ENCODE measurements at regions not wholly inside any gene's neighbourhood (a gene's known extent, or its start where the extent isn't known, plus 50 kb on each side); places are given as distances from the start of the nearest gene placed in this dataset.

GRCh38 chr1:199786695-199787094, 240.8 kb upstream of the NR5A2 start:
- Histone ChIP-seq H3K9me3 (no peaks in the 10 kb centered on the region), H3K4me1 (no peaks in the 10 kb centered on the region), H3K4me3 (no peak overlapping the region), H3K27ac (no peak overlapping the region), H3K27me3 (no peaks in the 10 kb centered on the region), H3K36me3 (no peaks in the 10 kb centered on the region)
- TF ChIP-seq CTCF (IDR thresholded peaks at IDR 0.05) (no peak), EP300 (IDR thresholded peaks at IDR 0.05) (no peak), POLR2AphosphoS5 (IDR thresholded peaks at IDR 0.05) (no peak), POLR2A (IDR thresholded peaks at IDR 0.05) (no peak)
- intact Hi-C loops (cut with DNase I), result no loop called here
- DNase-seq, result no peak
- 46 to 79% methylated on average over 3 of the region's 3 CpGs for WGBS, 2 donors

GRCh38 chr1:199789141-199789540, 238.4 kb upstream of the NR5A2 start:
- no peak overlapping the region for H3K27ac ChIP-seq
- no peaks in the 10 kb centered on the region for H3K27me3 ChIP-seq
- H3K9me3 ChIP-seq, result no peaks in the 10 kb centered on the region
- no peaks in the 10 kb centered on the region for H3K4me1 ChIP-seq
- H3K4me3 ChIP-seq, result no peak overlapping the region
- intact Hi-C loops (cut with DNase I), result no loop called here
- TF ChIP-seq POLR2A (IDR thresholded peaks at IDR 0.05) (no peak), CTCF (IDR thresholded peaks at IDR 0.05) (no peak), POLR2AphosphoS5 (IDR thresholded peaks at IDR 0.05) (no peak), EP300 (IDR thresholded peaks at IDR 0.05) (no peak)
- no peaks in the 10 kb centered on the region for H3K36me3 ChIP-seq
- no peak for DNase-seq
- 56 to 87% methylated on average over 1 of the region's 1 CpG for WGBS, 2 donors

GRCh38 chr1:199791495-199791894, 236.0 kb upstream of the NR5A2 start:
- intact Hi-C loops (cut with DNase I), result no loop called here
- WGBS, 2 donors, result 87 to 89% methylated on average over 3 of the region's 3 CpGs
- Histone ChIP-seq H3K27ac (no peak overlapping the region), H3K9me3 (no peaks in the 10 kb centered on the region), H3K36me3 (no peaks in the 10 kb centered on the region), H3K4me3 (no peak overlapping the region), H3K27me3 (no peaks in the 10 kb centered on the region), H3K4me1 (no peaks in the 10 kb centered on the region)
- DNase-seq, result no peak
- TF ChIP-seq POLR2A (IDR thresholded peaks at IDR 0.05) (no peak), CTCF (IDR thresholded peaks at IDR 0.05) (no peak), EP300 (IDR thresholded peaks at IDR 0.05) (no peak), POLR2AphosphoS5 (IDR thresholded peaks at IDR 0.05) (no peak)

GRCh38 chr1:199792874-199793273, 234.6 kb upstream of the NR5A2 start:
- DNase-seq, result no peak
- no peak overlapping the region for H3K4me3 ChIP-seq
- intact Hi-C loops (cut with DNase I), result no loop called here
- H3K4me1 ChIP-seq, result no peaks in the 10 kb centered on the region
- H3K36me3 ChIP-seq, result no peaks in the 10 kb centered on the region
- no peak overlapping the region for H3K27ac ChIP-seq
- TF ChIP-seq POLR2A (IDR thresholded peaks at IDR 0.05) (no peak), POLR2AphosphoS5 (IDR thresholded peaks at IDR 0.05) (no peak), CTCF (IDR thresholded peaks at IDR 0.05) (no peak), EP300 (IDR thresholded peaks at IDR 0.05) (no peak)
- no peaks in the 10 kb centered on the region for H3K27me3 ChIP-seq
- H3K9me3 ChIP-seq, result no peaks in the 10 kb centered on the region
- WGBS, 2 donors, result 96 to 98% methylated on average over 1 of the region's 1 CpG

GRCh38 chr1:199794105-199794863, 233.2 kb upstream of the NR5A2 start:
- Histone ChIP-seq H3K36me3 (no peaks in the 10 kb centered on the region), H3K4me1 (no peaks in the 10 kb centered on the region), H3K4me3 (no peak overlapping the region), H3K9me3 (no peaks in the 10 kb centered on the region), H3K27me3 (no peaks in the 10 kb centered on the region), H3K27ac (no peak overlapping the region)
- no peak for DNase-seq
- intact Hi-C loops (cut with DNase I), result no loop called here
- TF ChIP-seq CTCF (IDR thresholded peaks at IDR 0.05) (no peak), POLR2A (IDR thresholded peaks at IDR 0.05) (no peak), POLR2AphosphoS5 (IDR thresholded peaks at IDR 0.05) (no peak), EP300 (IDR thresholded peaks at IDR 0.05) (no peak)
- WGBS, 2 donors, result 88 to 90% methylated on average over 9 of the region's 9 CpGs

All from sigmoid colon (tissue), 6 donors.